ENCODE measurements at regions not wholly inside any gene's neighbourhood (a gene's known extent, or its start where the extent isn't known, plus 50 kb on each side); places are given as distances from the start of the nearest gene placed in this dataset.

DNA sequence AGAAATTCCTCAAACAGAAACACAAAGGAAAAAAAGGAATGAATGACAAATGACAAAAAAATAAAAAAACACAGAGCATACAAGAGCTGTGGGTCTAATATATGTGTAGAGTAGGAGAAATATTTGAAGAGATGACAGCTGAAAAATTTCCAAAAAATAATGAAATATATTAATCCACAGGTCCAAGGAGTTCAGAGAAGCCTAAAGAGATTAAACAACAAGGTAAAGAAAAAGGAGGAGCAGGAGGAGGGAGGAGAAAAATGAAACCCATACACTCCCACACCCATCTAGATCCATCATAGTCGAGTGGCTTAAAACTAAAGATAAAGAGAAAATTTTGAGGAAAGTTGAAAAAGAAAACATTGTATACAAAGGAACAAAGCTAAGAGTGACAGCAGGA is 182.4 kb upstream of the MAP3K1 start:
- no peak for DNase-seq (ENCODE audit: extremely low read depth in 1 of 4, low spot score in 3 of 4)
- intact Hi-C loops (cut with micrococcal nuclease) = no loop called here
- Histone ChIP-seq H2AFZ (ENCODE audit: low read depth, low read length) (no peak overlapping the region), H3K79me2 (ENCODE audit: control insufficient read depth, insufficient read depth, low read length) (no peaks in the 10 kb centered on the region), H3K9me1 (ENCODE audit: control insufficient read depth, insufficient read depth, low read length) (no peaks in the 10 kb centered on the region), H3K9me3 (replicated peaks; ENCODE audit: control insufficient read depth, insufficient read depth, low read depth, low read length) (no peaks in the 10 kb centered on the region), H3K36me3 (ENCODE audit: control insufficient read depth, insufficient read depth, low read length) (no peaks in the 10 kb centered on the region), H3K27ac (ENCODE audit: extremely low read depth, low read depth, low read length) (no peak overlapping the region), H3K4me1 (replicated peaks in 1 of 2; ENCODE audit: control insufficient read depth in 2 of 2, insufficient read depth in 2 of 2, low read length in 2 of 2) (no peaks in the 10 kb centered on the region), H3K4me3 (no peak overlapping the region), H4K20me1 (replicated peaks; ENCODE audit: control insufficient read depth, insufficient read depth, low read length) (no peaks in the 10 kb centered on the region), H3K4me2 (ENCODE audit: insufficient read depth, low read length) (no peak overlapping the region), H3K27me3 (ENCODE audit: control insufficient read depth in 2 of 2, insufficient read depth in 2 of 2, low read length in 2 of 2) (no peaks in the 10 kb centered on the region; a peak in 1 of 5 replicates), H3K9ac (ENCODE audit: insufficient read depth in 1 of 2, low read depth in 2 of 2, low read length in 2 of 2) (no peak overlapping the region)
- ChIA-PET POLR2A (no interaction called here), CTCF (ENCODE audit: low intra/inter-chr PET ratio) (no interaction called here)
- BruUV-seq (replicated peaks) = no TSS peak
- no peak for TF ChIP-seq ZBTB8A (IDR thresholded peaks at IDR 0.05; ENCODE audit: partially characterized antibody)
- TF ChIP-seq, protein P1, sequence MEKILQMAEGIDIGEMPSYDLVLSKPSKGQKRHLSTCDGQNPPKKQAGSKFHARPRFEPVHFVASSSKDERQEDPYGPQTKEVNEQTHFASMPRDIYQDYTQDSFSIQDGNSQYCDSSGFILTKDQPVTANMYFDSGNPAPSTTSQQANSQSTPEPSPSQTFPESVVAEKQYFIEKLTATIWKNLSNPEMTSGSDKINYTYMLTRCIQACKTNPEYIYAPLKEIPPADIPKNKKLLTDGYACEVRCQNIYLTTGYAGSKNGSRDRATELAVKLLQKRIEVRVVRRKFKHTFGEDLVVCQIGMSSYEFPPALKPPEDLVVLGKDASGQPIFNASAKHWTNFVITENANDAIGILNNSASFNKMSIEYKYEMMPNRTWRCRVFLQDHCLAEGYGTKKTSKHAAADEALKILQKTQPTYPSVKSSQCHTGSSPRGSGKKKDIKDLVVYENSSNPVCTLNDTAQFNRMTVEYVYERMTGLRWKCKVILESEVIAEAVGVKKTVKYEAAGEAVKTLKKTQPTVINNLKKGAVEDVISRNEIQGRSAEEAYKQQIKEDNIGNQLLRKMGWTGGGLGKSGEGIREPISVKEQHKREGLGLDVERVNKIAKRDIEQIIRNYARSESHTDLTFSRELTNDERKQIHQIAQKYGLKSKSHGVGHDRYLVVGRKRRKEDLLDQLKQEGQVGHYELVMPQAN (IDR thresholded peaks at IDR 0.05; ENCODE audit: borderline replicate concordance) = no peak
- no peak for ATAC-seq
- in situ Hi-C loops (cut with MboI) = no loop called here
- FAIRE-seq = no peak
- WGBS (ENCODE audit: insufficient coverage, low coverage, missing lambda C conversion rate) = 0% methylated on average over 1 of the region's 1 CpG

DNA sequence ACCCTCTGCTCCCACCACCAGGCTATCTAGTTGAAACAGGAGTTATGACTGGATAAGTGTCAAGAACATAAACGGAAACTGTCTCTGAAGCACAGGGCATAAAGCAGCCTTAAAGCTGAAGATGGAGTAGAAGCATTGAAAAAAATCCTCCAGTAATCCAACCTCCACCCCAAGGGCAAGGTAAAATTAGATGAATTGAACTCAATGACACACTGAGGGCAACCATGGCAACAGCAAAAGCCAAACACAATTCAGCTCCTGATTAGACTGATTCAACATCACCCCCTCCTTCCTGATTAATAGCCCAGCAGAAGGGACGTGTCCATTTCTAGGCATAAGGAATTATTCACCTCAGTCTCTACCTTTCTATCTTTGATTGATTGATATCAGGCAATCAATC is 183.2 kb upstream of the MAP3K1 start:
- no peak overlapping the region for H3K27ac ChIP-seq (ENCODE audit: extremely low read depth, low read depth, low read length)
- no peak overlapping the region for H2AFZ ChIP-seq (ENCODE audit: low read depth, low read length)
- BruUV-seq (replicated peaks) = no TSS peak
- TF ChIP-seq ELF1 (tag; IDR thresholded peaks at IDR 0.05) (no peak), RFX1 (IDR thresholded peaks at IDR 0.05) (0 out of 2 replicates have a peak, but pooled peaks have one; percentile 8)
- H3K9ac ChIP-seq (ENCODE audit: insufficient read depth in 1 of 2, low read depth in 2 of 2, low read length in 2 of 2) = no peak overlapping the region
- DNase-seq (ENCODE audit: extremely low read depth in 1 of 4, low spot score in 3 of 4) (no peak), FAIRE-seq (no peak), ATAC-seq (no peak)
- in situ Hi-C loops (cut with MboI) (no loop called here), intact Hi-C loops (cut with micrococcal nuclease) (no loop called here)
- no peak overlapping the region for H3K4me2 ChIP-seq (ENCODE audit: insufficient read depth, low read length)
- CTCF ChIA-PET (ENCODE audit: low intra/inter-chr PET ratio) = no interaction called here
- H3K36me3 ChIP-seq (ENCODE audit: control insufficient read depth, insufficient read depth, low read length) = no peaks in the 10 kb centered on the region
- WGBS (ENCODE audit: insufficient coverage, low coverage, missing lambda C conversion rate) = 4% methylated on average over 2 of the region's 2 CpGs
- POLR2A ChIA-PET = no interaction called here
- no peaks in the 10 kb centered on the region for H4K20me1 ChIP-seq (replicated peaks; ENCODE audit: control insufficient read depth, insufficient read depth, low read length)
- no peaks in the 10 kb centered on the region for H3K9me3 ChIP-seq (replicated peaks; ENCODE audit: control insufficient read depth, insufficient read depth, low read depth, low read length)
- H3K27me3 ChIP-seq (ENCODE audit: control insufficient read depth in 2 of 2, insufficient read depth in 2 of 2, low read length in 2 of 2) = no peaks in the 10 kb centered on the region; a peak in 1 of 5 replicates
- no peaks in the 10 kb centered on the region for H3K4me1 ChIP-seq (replicated peaks in 1 of 2; ENCODE audit: control insufficient read depth in 2 of 2, insufficient read depth in 2 of 2, low read length in 2 of 2)
- H3K4me3 ChIP-seq = no peak overlapping the region
- H3K9me1 ChIP-seq (ENCODE audit: control insufficient read depth, insufficient read depth, low read length) = no peaks in the 10 kb centered on the region
- H3K79me2 ChIP-seq (ENCODE audit: control insufficient read depth, insufficient read depth, low read length) = no peaks in the 10 kb centered on the region

All from K562 (cell line).